Astrocyte (in vitro differentiated cells and primary cell): ENCODE measurements at regions not wholly inside any gene's neighbourhood (a gene's known extent, or its start where the extent isn't known, plus 50 kb on each side); places are given as distances from the start of the nearest gene placed in this dataset.

ENCODE experiments used
- DNase-seq: peaks from one replicate; pipeline ENCODE4 v3.0.0-alpha.2; 2010; ENCODE audit warnings: low read depth
- FAIRE-seq: peaks from 2 replicates; lab custom pipeline; 2011; peaks lifted over from hg19 to GRCh38; lab: Jason Lieb, UNC
- H2AFZ ChIP-seq: 2 replicates; pipeline ENCODE4 v1.6.0; 2012; ENCODE audit warnings: low read depth, low read length, inconsistent platforms
- H3K27ac ChIP-seq: 2 replicates; pipeline ENCODE4 v1.5.1; 2011; ENCODE audit warnings: low read depth, low read length, inconsistent platforms
- H3K27me3 ChIP-seq: 2 replicates; pipeline ENCODE4 v1.6.0; 2011; ENCODE audit warnings: low read length, inconsistent platforms; ENCODE audit not compliant: insufficient read depth
- H3K36me3 ChIP-seq: 2 replicates; pipeline ENCODE4 v1.5.1; 2011; ENCODE audit warnings: low read length, inconsistent platforms; ENCODE audit not compliant: insufficient read depth
- H3K4me1 ChIP-seq: 2 replicates; pipeline ENCODE4 v1.5.1; 2011; ENCODE audit warnings: low read length, inconsistent platforms; ENCODE audit not compliant: insufficient read depth
- H3K4me2 ChIP-seq: 2 replicates; pipeline ENCODE4 v1.6.0; 2012; ENCODE audit warnings: low read length, inconsistent platforms
- H3K4me3 ChIP-seq: 2 replicates; pipeline ENCODE4 v1.5.1; 2011; ENCODE audit warnings: low read depth, mild to moderate bottlenecking, low read length, inconsistent platforms; ENCODE audit not compliant: insufficient read depth
- H3K79me2 ChIP-seq: 2 replicates; pipeline ENCODE4 v1.6.0; 2012; ENCODE audit warnings: mild to moderate bottlenecking, low read length, inconsistent platforms; ENCODE audit not compliant: insufficient read depth
- H3K9ac ChIP-seq: 2 replicates; pipeline ENCODE4 v1.6.0; 2012; ENCODE audit warnings: mild to moderate bottlenecking, low read length, inconsistent platforms
- H3K9me3 ChIP-seq: 2 replicates; pipeline ENCODE4 v1.5.1; 2012; ENCODE audit warnings: low read depth, mild to moderate bottlenecking, low read length, inconsistent platforms; ENCODE audit not compliant: insufficient read depth
- H4K20me1 ChIP-seq: 2 replicates; pipeline ENCODE4 v1.6.0; 2012; ENCODE audit warnings: low read length, inconsistent platforms; ENCODE audit not compliant: insufficient read depth
- H3K27ac Mint-ChIP-seq: one replicate; pipeline ENCODE4 v1.8.0; 2021; ENCODE audit warnings: mild to moderate bottlenecking, mixed read lengths; ENCODE audit not compliant: unreplicated experiment
- H3K27me3 Mint-ChIP-seq: one replicate; pipeline ENCODE4 v1.8.0; 2021; ENCODE audit warnings: low read depth, mixed read lengths; ENCODE audit not compliant: unreplicated experiment
- H3K36me3 Mint-ChIP-seq: one replicate; pipeline ENCODE4 v1.8.0; 2021; ENCODE audit warnings: low read depth, mixed read lengths; ENCODE audit not compliant: unreplicated experiment
- H3K4me1 Mint-ChIP-seq: one replicate; pipeline ENCODE4 v1.8.0; 2021; ENCODE audit warnings: low read depth, mixed read lengths; ENCODE audit not compliant: unreplicated experiment
- H3K4me3 Mint-ChIP-seq: one replicate; pipeline ENCODE4 v1.8.0; 2021; ENCODE audit warnings: mild to moderate bottlenecking, moderate library complexity, mixed read lengths; ENCODE audit not compliant: unreplicated experiment
- H3K9me3 Mint-ChIP-seq: one replicate; pipeline ENCODE4 v1.8.0; 2021; ENCODE audit warnings: mild to moderate bottlenecking, mixed read lengths; ENCODE audit not compliant: unreplicated experiment
- CTCF ChIP-seq: IDR thresholded peaks from 2 replicates; pipeline ENCODE4 v1.5.1; 2011; ENCODE audit warnings: low read depth, mild to moderate bottlenecking, inconsistent platforms, low read length, moderate library complexity; ENCODE audit not compliant: insufficient read depth
- EZH2 ChIP-seq: IDR thresholded peaks from 2 replicates; pipeline ENCODE4 v1.6.1; 2012; ENCODE audit warnings: mild to moderate bottlenecking, low read length, inconsistent platforms; ENCODE audit not compliant: insufficient read depth

DNA sequence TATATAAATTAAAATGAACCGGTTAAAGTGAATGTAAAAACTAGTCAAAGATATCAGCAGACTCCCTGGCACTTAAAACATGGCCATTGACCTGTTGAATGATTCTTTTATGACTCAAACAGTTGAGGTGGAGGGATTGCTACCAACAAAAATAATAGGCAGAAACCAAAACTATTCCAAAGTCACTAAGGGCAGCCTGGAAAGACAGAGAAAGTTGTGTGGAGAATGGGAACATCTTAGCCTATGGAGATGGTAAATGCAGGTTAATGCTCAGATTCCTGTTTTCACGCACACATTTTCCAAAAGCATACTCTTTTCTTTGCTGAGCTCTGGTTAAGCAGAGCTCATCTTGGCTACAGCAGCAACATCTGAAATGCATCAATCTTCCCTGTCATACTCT is 553.5 kb downstream of the HACE1 start:
- no peak for FAIRE-seq

DNA sequence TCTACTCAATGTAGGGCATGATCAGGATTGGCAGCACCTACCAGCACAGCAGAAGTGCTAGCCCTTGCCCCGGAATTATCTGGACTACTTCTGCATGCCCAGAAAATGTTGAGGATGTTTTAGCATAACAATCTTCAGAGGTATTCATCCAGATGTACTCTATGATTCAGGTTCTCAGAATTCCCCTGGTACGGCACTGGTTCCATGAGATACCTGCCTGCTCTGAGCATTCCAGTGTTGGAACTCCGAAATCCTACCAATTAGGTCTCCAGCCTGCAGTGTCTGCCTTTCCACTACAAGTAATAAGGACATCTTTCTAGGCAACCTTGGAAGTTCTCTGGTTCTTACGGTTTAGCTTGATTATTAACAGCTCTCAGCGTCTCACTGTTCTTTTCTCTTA is 554.5 kb downstream of the HACE1 start:
- Mint-ChIP-seq H3K9me3 (no peaks in the 10 kb centered on the region), H3K4me3 (no peak overlapping the region), H3K27ac (no peak overlapping the region), H3K27me3 (peaks cover 3% of the 10 kb centered on the region), H3K4me1 (peaks cover 6% of the 10 kb centered on the region), H3K36me3 (no peaks in the 10 kb centered on the region)
- Histone ChIP-seq H3K36me3 (no peaks in the 10 kb centered on the region), H3K4me2 (no peak overlapping the region), H3K4me3 (no peak overlapping the region), H3K27me3 (peaks cover 17% of the 10 kb centered on the region), H3K9me3 (no peaks in the 10 kb centered on the region), H3K79me2 (no peaks in the 10 kb centered on the region), H3K9ac (no peak overlapping the region), H3K27ac (no peak overlapping the region), H3K4me1 (peaks cover 10% of the 10 kb centered on the region), H2AFZ (no peak overlapping the region), H4K20me1 (no peaks in the 10 kb centered on the region)
- no peak for TF ChIP-seq CTCF
- no peak for TF ChIP-seq EZH2
- DNase-seq = no peak
- FAIRE-seq = no peak

More for the DNA sequence above, 553.5 kb downstream of the HACE1 start:
- H3K9ac ChIP-seq = no peak overlapping the region
- no peak overlapping the region for H3K4me3 ChIP-seq
- no peak for TF ChIP-seq EZH2
- TF ChIP-seq CTCF = no peak
- no peaks in the 10 kb centered on the region for H3K9me3 ChIP-seq
- Mint-ChIP-seq H3K4me1 (peaks cover 6% of the 10 kb centered on the region), H3K27ac (no peak overlapping the region), H3K36me3 (no peaks in the 10 kb centered on the region), H3K9me3 (no peaks in the 10 kb centered on the region), H3K27me3 (no peaks in the 10 kb centered on the region), H3K4me3 (no peak overlapping the region)
- H3K36me3 ChIP-seq = no peaks in the 10 kb centered on the region
- H3K4me2 ChIP-seq = peak overlapping the region; percentile 24
- no peak overlapping the region for H3K27ac ChIP-seq
- no peaks in the 10 kb centered on the region for H4K20me1 ChIP-seq
- peaks cover 14% of the 10 kb centered on the region for H3K27me3 ChIP-seq
- DNase-seq = no peak
- H3K4me1 ChIP-seq = peaks cover 10% of the 10 kb centered on the region
- no peaks in the 10 kb centered on the region for H3K79me2 ChIP-seq
- H2AFZ ChIP-seq = no peak overlapping the region

DNA sequence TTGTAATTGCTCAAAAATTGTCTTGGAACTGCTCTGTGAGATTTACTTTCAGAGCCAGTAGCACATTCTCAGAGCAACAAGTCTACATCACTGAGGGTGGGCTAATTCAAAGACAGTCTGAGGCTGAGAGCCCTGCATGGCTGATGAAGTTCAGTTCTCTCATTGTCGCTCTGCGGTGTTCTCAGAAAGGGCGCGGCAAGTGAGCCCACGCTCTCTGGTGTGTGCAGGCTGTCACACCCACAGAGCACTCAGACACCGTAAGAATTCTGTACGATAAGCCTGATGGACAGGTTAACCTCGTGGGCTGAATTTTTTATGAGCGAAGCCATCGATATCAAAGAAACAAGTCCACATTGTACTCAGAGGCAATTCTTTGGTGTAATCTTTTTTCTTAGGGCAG is 557.8 kb downstream of the HACE1 start:
- no peaks in the 10 kb centered on the region for H3K9me3 ChIP-seq
- no peaks in the 10 kb centered on the region for H4K20me1 ChIP-seq
- Mint-ChIP-seq H3K36me3 (no peaks in the 10 kb centered on the region), H3K9me3 (no peaks in the 10 kb centered on the region), H3K4me3 (no peak overlapping the region), H3K27ac (no peak overlapping the region), H3K27me3 (peaks cover 3% of the 10 kb centered on the region), H3K4me1 (peaks cover 6% of the 10 kb centered on the region)
- peaks cover 10% of the 10 kb centered on the region for H3K4me1 ChIP-seq
- no peak overlapping the region for H3K27ac ChIP-seq
- H3K27me3 ChIP-seq = peaks cover 17% of the 10 kb centered on the region
- H2AFZ ChIP-seq = peak overlapping the region; percentile 11
- H3K9ac ChIP-seq = no peak overlapping the region
- H3K79me2 ChIP-seq = no peaks in the 10 kb centered on the region
- DNase-seq (no peak), FAIRE-seq (no peak)
- no peak for TF ChIP-seq EZH2
- TF ChIP-seq CTCF = no peak
- H3K4me3 ChIP-seq = no peak overlapping the region
- H3K4me2 ChIP-seq = no peak overlapping the region
- H3K36me3 ChIP-seq = no peaks in the 10 kb centered on the region
